GM21360 (cell line): ENCODE measurements at regions not wholly inside any gene's neighbourhood (a gene's known extent, or its start where the extent isn't known, plus 50 kb on each side); places are given as distances from the start of the nearest gene placed in this dataset.

Experiments
- ATAC-seq: cut with Tn5 transposase; IDR thresholded peaks from one replicate; pipeline ENCODE4 v1.9.1; 2021; ENCODE audit warnings: mild to moderate bottlenecking, moderate library complexity; ENCODE audit not compliant: unreplicated experiment

DNA sequence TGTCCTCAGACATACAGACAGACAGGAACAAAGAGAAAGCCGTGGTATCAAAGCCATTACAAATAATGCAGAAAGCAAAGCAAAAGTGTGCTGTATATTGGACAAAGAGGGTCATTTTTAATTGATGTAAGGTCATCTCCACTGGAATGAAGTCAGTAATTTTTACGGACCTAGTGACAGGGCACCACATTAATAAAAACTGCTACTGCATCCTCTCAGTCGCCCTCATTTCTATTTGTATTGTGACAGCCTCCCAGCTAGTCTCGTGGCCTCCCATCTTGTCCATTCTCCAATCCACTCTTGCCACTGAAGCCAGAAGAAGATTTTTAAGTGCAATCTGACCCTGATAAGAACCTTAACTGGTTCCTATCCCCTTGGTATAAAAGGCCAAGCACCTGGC, 132.4 kb downstream of the NUAK1 start:
- ATAC-seq, result no peak

DNA sequence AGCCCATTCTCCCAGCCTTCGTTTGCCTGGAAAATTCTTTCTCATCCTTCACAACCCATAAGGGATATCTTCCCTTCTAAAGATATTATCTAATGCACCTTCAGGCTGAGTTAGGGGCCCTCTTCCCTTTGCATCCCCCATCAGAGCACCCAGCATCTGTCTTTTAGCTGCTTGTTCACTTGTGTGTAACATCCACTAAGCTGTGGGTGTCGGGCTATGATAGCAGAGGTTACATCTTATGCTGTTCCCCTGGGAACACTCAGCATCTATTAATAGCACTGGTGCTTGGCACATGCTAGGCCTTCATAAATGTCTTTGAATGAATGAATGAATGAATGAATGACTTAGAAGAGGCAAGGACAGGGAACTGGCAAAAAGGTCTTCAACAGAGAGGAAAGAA, 131.8 kb downstream of the NUAK1 start:
- ATAC-seq, result no peak

DNA sequence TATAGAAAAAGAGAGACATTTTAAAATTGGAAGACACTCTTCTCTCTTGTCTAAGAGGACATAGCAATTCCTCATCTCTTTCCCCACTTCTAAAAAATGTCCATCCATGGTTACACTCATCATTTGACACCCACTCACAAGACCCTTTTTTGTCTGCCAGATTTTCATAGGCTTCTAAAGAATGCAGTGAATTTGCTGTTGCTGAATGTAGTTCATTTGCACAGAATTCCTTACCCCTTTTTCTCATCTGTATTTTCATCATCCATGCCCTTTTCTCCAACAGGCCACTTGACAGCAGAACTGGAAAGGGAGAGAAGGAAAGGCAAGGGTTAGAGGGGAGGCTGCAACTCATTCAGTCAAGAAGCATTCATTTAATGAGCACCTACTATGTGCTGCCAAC, 128.0 kb downstream of the NUAK1 start:
- no peak for ATAC-seq
